A549 (cell line): ENCODE measurements at regions not wholly inside any gene's neighbourhood (a gene's known extent, or its start where the extent isn't known, plus 50 kb on each side); places are given as distances from the start of the nearest gene placed in this dataset.

Source experiments
- ATAC-seq, 2 experiments: fragments of 200-7000 bp in 1 of 2; fragments of >200 bp in 1 of 2; cut with Nextera tagmentation in 1 of 2; cut with Tn5 transposase in 1 of 2; 3 replicates each; pipeline versions ENCODE4 v1.8.0 to v1.9.1; 2018 to 2020; ENCODE audit warnings: mild to moderate bottlenecking in 1 of 2, moderate library complexity in 1 of 2
- CTCF ChIA-PET: fragments of 300-600 bp; sonication (Branson Sonifier 250); formaldehyde crosslinking; extraction: SDS; loops from one replicate; lab custom pipeline; 2021; ENCODE audit warnings: antibody characterized with exemption, inconsistent platforms; lab: Yijun Ruan, JAX
- POLR2A ChIA-PET: fragments of 350-600 bp; formaldehyde crosslinking; extraction: SDS; loops from one replicate; lab custom pipeline; 2021; ENCODE audit warnings: antibody characterized with exemption, inconsistent platforms; lab: Yijun Ruan, JAX
- DNase-seq, 2 experiments: peaks; one replicate each; pipeline versions ENCODE4 v3.0.0 to v3.0.0-alpha.2; 2011 to 2016; ENCODE audit warnings: low read depth in 1 of 2, low spot score in 1 of 2
- FAIRE-seq: peaks from 2 replicates; lab custom pipeline; 2011; peaks lifted over from hg19 to GRCh38; lab: Jason Lieb, UNC
- H3K27ac ChIP-seq, 2 experiments: fragments of >200 bp; sonication (Bioruptor Twin); formaldehyde crosslinking; 3 replicates each; pipeline ENCODE4 v1.5.1; 2016 to 2017
- H3K4me1 ChIP-seq: fragments of >200 bp; sonication (Bioruptor Twin); formaldehyde crosslinking; 3 replicates; pipeline ENCODE4 v1.6.1; 2016
- H3K4me2 ChIP-seq: fragments of >200 bp; sonication (Bioruptor Twin); formaldehyde crosslinking; 3 replicates; pipeline ENCODE4 v1.6.1; 2016
- H3K4me3 ChIP-seq: fragments of >200 bp; sonication (Bioruptor Twin); formaldehyde crosslinking; 3 replicates; pipeline ENCODE4 v1.5.1; 2016
- H3K9me3 ChIP-seq: fragments of >200 bp; sonication (Bioruptor Twin); formaldehyde crosslinking; 3 replicates; pipeline ENCODE4 v1.6.1; 2016
- BHLHE40 ChIP-seq: IDR thresholded peaks from 2 replicates; pipeline ENCODE4 v1.6.1; 2012; ENCODE audit warnings: low read depth, low read length, inconsistent platforms
- CBX2 ChIP-seq: fragments of 200-600 bp; sonication (generic); IDR thresholded peaks from 2 replicates; pipeline ENCODE4 v1.6.1; 2016; ENCODE audit warnings: low read depth, mild to moderate bottlenecking, borderline replicate concordance
- CHD2 ChIP-seq: fragments of 150-350 bp; IDR thresholded peaks from 2 replicates; pipeline ENCODE4 v1.6.1; 2014; ENCODE audit warnings: low read length; ENCODE audit not compliant: partially characterized antibody
- CHD4 ChIP-seq: fragments of 200-600 bp; sonication (generic); IDR thresholded peaks from 2 replicates; pipeline ENCODE4 v1.6.1; 2016; ENCODE audit warnings: antibody characterized with exemption, mild to moderate bottlenecking, borderline replicate concordance
- EHF ChIP-seq: fragments of 250-450 bp; sonication (Bioruptor Pico); IDR thresholded peaks from 2 replicates; pipeline ENCODE4 v1.5.0; 2020; ENCODE audit warnings: mild to moderate bottlenecking
- EP300 ChIP-seq, 2 experiments: fragments of >200 bp; sonication (Bioruptor Twin); formaldehyde crosslinking; IDR thresholded peaks; 2 replicates in 1 of 2; 3 replicates in 1 of 2; pipeline ENCODE4 v1.6.1; 2016 to 2017
- FOXS1 ChIP-seq: fragments of 250-450 bp; sonication (Bioruptor Pico); IDR thresholded peaks from 2 replicates; pipeline ENCODE4 v1.5.0; 2020; ENCODE audit warnings: mild to moderate bottlenecking, moderate library complexity
- HEYL ChIP-seq: fragments of 250-450 bp; sonication (Bioruptor Pico); IDR thresholded peaks from 2 replicates; pipeline ENCODE4 v1.8.0; 2021; ENCODE audit warnings: mild to moderate bottlenecking, moderate library complexity
- HOXB13 ChIP-seq: fragments of 250-450 bp; sonication (Bioruptor Pico); IDR thresholded peaks from 2 replicates; pipeline ENCODE4 v1.5.0; 2020; ENCODE audit warnings: low read depth, mild to moderate bottlenecking, moderate library complexity
- JUNB ChIP-seq: fragments of >200 bp; sonication (Bioruptor Twin); formaldehyde crosslinking; IDR thresholded peaks from 2 replicates; pipeline ENCODE4 v1.6.1; 2016
- KDM5A ChIP-seq: fragments of 200-600 bp; sonication (generic); IDR thresholded peaks from 2 replicates; pipeline ENCODE4 v1.6.1; 2016; ENCODE audit warnings: antibody characterized with exemption, mild to moderate bottlenecking
- MAFK ChIP-seq: fragments of 450-650 bp; IDR thresholded peaks from 2 replicates; pipeline ENCODE4 v1.6.1; 2014; ENCODE audit not compliant: partially characterized antibody
- MYC ChIP-seq: IDR thresholded peaks from 2 replicates; pipeline ENCODE4 v1.6.1; 2012; ENCODE audit warnings: mild to moderate bottlenecking, inconsistent platforms, low read length, improper control_type of control experiment, borderline replicate concordance
- NFE2L2 ChIP-seq: fragments of 150-350 bp; conservative IDR thresholded peaks from 2 replicates; pipeline ENCODE4 v1.6.1; 2014; ENCODE audit warnings: low read length
- NPAS2 ChIP-seq: fragments of 250-450 bp; sonication (Bioruptor Pico); IDR thresholded peaks from 2 replicates; pipeline ENCODE4 v1.8.0; 2022; ENCODE audit warnings: mild to moderate bottlenecking, moderate library complexity, borderline replicate concordance
- POLR2A ChIP-seq: IDR thresholded peaks from 2 replicates; pipeline ENCODE4 v1.6.1; 2012; ENCODE audit warnings: mild to moderate bottlenecking, low read length
- POLR2AphosphoS2 ChIP-seq: conservative IDR thresholded peaks from 2 replicates; pipeline ENCODE4 v1.6.1; 2012; ENCODE audit warnings: low read length, improper control_type of control experiment, inconsistent platforms
- RARB ChIP-seq: fragments of 250-450 bp; sonication (Bioruptor Pico); IDR thresholded peaks from 2 replicates; pipeline ENCODE4 v1.8.0; 2021; ENCODE audit warnings: mild to moderate bottlenecking, moderate library complexity
- RFX5 ChIP-seq: fragments of 450-650 bp; IDR thresholded peaks from 2 replicates; pipeline ENCODE4 v1.7.1; 2014; ENCODE audit warnings: antibody characterized with exemption, mild to moderate bottlenecking, moderate library complexity
- SMC3 ChIP-seq: fragments of >200 bp; sonication (Bioruptor Twin); formaldehyde crosslinking; IDR thresholded peaks from 3 replicates; pipeline ENCODE4 v1.6.1; 2018; ENCODE audit warnings: inconsistent platforms
- ZNF302 ChIP-seq: fragments of 250-450 bp; sonication (Bioruptor Pico); IDR thresholded peaks from 2 replicates; pipeline ENCODE4 v1.9.0; 2021; ENCODE audit warnings: inconsistent platforms, mild to moderate bottlenecking, moderate library complexity
- WGBS: methylation state at CpG from one replicate; pipeline ENCODE4 v1.1.6; 2017; ENCODE audit errors: missing lambda C conversion rate; 5-methylcytosine and 5-hydroxymethylcytosine counted together
- TF ChIP-seq, protein P1 (sequence below): IDR thresholded peaks from 2 replicates; pipeline ENCODE4 v1.6.1; 2012
- TF ChIP-seq, protein P2 (sequence below): fragments of 250-450 bp; sonication (Bioruptor Pico); IDR thresholded peaks from 2 replicates; pipeline ENCODE4 v1.5.0; 2020; ENCODE audit warnings: low read depth, mild to moderate bottlenecking, moderate library complexity
- TF ChIP-seq, protein P3 (sequence below): fragments of >200 bp; sonication (Bioruptor Twin); formaldehyde crosslinking; IDR thresholded peaks from 3 replicates; pipeline ENCODE4 v1.6.1; 2016
- TF ChIP-seq, protein P4 (sequence below): fragments of 200-600 bp; sonication (generic); IDR thresholded peaks from 2 replicates; pipeline ENCODE4 v1.6.1; 2016; ENCODE audit warnings: antibody characterized with exemption, mild to moderate bottlenecking, moderate library complexity
- TF ChIP-seq, protein P5 (sequence below): IDR thresholded peaks from 2 replicates; pipeline ENCODE4 v1.6.1; 2012; ENCODE audit warnings: low read depth, borderline replicate concordance
- TF ChIP-seq, protein P6 (sequence below): fragments of >200 bp; sonication (Bioruptor Twin); formaldehyde crosslinking; IDR thresholded peaks from 2 replicates; pipeline ENCODE4 v1.6.1; 2016
- TF ChIP-seq, protein P7 (sequence below): fragments of 150-350 bp; IDR thresholded peaks from 2 replicates; pipeline ENCODE4 v1.6.1; 2014; ENCODE audit warnings: low read depth, mild to moderate bottlenecking, low read length

DNA sequence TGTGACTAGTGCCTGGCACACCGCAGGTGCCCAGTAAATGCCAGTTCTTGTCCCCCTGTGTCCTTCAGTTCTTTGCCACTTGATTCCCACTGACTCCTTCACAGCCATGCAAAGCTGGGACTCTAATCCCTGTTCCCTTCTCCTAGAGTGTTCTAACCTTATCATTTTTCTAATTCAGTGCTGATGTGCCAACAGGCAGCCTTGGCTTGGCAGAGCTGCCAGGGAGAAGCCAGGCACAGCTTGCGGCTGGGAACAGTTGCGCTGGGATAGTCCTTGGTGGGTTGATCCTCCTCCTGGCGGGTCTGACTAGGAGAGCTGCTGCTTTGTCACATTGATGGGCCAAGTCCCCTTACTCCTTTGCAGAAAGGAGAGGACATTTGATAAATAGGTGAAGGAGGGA is 654.2 kb downstream of the HS3ST4 start:
- CTCF ChIA-PET, result interaction anchor here (0.6 to 1.2 kb wide), 2 partner anchors 9 to 508 kb away, joined by 3 read pairs; no protein-coding TSS in a partner anchor
- no peak for ATAC-seq

DNA sequence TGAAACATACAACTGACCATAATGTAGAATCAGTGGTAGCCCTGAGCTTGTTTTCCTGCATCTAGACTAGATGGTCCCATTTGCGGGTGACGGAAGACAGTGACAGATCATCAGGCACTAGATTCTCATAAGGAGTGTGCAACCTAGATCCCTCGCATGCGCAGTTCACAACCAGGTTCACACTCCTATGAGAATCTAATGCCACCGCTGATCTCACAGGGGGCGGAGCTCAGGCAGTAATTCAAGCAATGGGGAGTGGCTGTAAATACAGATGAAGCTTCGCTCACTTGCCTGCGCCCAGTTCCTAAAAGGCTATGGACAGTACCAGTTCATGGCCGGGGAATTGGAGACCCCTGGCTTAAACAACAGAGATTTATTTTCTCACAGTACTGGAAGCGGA is 656.3 kb downstream of the HS3ST4 start:
- Histone ChIP-seq H3K4me1 (no peaks in the 10 kb centered on the region), H3K27ac (no peak overlapping the region), H3K4me2 (no peak overlapping the region), H3K9me3 (no peaks in the 10 kb centered on the region), H3K4me3 (no peak overlapping the region)
- whole genome bisulfite sequencing, result 46% methylated on average over 10 of the region's 10 CpGs
- TF ChIP-seq RARB, result no peak
- TF ChIP-seq, protein P1, sequence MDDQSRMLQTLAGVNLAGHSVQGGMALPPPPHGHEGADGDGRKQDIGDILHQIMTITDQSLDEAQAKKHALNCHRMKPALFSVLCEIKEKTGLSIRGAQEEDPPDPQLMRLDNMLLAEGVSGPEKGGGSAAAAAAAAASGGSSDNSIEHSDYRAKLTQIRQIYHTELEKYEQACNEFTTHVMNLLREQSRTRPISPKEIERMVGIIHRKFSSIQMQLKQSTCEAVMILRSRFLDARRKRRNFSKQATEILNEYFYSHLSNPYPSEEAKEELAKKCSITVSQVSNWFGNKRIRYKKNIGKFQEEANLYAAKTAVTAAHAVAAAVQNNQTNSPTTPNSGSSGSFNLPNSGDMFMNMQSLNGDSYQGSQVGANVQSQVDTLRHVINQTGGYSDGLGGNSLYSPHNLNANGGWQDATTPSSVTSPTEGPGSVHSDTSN, result no peak
- TF ChIP-seq JUNB, result no peak
- TF ChIP-seq, protein P2, sequence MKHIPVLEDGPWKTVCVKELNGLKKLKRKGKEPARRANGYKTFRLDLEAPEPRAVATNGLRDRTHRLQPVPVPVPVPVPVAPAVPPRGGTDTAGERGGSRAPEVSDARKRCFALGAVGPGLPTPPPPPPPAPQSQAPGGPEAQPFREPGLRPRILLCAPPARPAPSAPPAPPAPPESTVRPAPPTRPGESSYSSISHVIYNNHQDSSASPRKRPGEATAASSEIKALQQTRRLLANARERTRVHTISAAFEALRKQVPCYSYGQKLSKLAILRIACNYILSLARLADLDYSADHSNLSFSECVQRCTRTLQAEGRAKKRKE (CRISPR knock-in tag), result no peak
- TF ChIP-seq, protein P3, sequence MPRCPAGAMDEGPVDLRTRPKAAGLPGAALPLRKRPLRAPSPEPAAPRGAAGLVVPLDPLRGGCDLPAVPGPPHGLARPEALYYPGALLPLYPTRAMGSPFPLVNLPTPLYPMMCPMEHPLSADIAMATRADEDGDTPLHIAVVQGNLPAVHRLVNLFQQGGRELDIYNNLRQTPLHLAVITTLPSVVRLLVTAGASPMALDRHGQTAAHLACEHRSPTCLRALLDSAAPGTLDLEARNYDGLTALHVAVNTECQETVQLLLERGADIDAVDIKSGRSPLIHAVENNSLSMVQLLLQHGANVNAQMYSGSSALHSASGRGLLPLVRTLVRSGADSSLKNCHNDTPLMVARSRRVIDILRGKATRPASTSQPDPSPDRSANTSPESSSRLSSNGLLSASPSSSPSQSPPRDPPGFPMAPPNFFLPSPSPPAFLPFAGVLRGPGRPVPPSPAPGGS, result no peak
- TF ChIP-seq, protein P4, sequence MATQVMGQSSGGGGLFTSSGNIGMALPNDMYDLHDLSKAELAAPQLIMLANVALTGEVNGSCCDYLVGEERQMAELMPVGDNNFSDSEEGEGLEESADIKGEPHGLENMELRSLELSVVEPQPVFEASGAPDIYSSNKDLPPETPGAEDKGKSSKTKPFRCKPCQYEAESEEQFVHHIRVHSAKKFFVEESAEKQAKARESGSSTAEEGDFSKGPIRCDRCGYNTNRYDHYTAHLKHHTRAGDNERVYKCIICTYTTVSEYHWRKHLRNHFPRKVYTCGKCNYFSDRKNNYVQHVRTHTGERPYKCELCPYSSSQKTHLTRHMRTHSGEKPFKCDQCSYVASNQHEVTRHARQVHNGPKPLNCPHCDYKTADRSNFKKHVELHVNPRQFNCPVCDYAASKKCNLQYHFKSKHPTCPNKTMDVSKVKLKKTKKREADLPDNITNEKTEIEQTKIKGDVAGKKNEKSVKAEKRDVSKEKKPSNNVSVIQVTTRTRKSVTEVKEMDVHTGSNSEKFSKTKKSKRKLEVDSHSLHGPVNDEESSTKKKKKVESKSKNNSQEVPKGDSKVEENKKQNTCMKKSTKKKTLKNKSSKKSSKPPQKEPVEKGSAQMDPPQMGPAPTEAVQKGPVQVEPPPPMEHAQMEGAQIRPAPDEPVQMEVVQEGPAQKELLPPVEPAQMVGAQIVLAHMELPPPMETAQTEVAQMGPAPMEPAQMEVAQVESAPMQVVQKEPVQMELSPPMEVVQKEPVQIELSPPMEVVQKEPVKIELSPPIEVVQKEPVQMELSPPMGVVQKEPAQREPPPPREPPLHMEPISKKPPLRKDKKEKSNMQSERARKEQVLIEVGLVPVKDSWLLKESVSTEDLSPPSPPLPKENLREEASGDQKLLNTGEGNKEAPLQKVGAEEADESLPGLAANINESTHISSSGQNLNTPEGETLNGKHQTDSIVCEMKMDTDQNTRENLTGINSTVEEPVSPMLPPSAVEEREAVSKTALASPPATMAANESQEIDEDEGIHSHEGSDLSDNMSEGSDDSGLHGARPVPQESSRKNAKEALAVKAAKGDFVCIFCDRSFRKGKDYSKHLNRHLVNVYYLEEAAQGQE, result no peak
- no peak for TF ChIP-seq NFE2L2
- no peak for TF ChIP-seq CHD4
- no peak for TF ChIP-seq CBX2
- TF ChIP-seq CHD2, result no peak
- no peak for TF ChIP-seq NPAS2 (CRISPR knock-in tag)
- TF ChIP-seq EP300 (IDR thresholded peaks at IDR 0.05), result no peak
- TF ChIP-seq MAFK, result no peak
- TF ChIP-seq, protein P5, sequence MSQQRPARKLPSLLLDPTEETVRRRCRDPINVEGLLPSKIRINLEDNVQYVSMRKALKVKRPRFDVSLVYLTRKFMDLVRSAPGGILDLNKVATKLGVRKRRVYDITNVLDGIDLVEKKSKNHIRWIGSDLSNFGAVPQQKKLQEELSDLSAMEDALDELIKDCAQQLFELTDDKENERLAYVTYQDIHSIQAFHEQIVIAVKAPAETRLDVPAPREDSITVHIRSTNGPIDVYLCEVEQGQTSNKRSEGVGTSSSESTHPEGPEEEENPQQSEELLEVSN, result no peak
- TF ChIP-seq KDM5A, result no peak
- TF ChIP-seq, protein P6, sequence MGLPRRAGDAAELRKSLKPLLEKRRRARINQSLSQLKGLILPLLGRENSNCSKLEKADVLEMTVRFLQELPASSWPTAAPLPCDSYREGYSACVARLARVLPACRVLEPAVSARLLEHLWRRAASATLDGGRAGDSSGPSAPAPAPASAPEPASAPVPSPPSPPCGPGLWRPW, result no peak
- DNase-seq, result no peak
- no peak for ATAC-seq
- ChIA-PET CTCF (no interaction called here), POLR2A (no interaction called here)
- FAIRE-seq, result no peak

More for the DNA sequence above, 654.2 kb downstream of the HS3ST4 start:
- Histone ChIP-seq H3K9me3 (no peaks in the 10 kb centered on the region), H3K4me1 (no peaks in the 10 kb centered on the region), H3K4me3 (no peak overlapping the region), H3K27ac (no peak overlapping the region), H3K4me2 (no peak overlapping the region)
- TF ChIP-seq, protein P7, sequence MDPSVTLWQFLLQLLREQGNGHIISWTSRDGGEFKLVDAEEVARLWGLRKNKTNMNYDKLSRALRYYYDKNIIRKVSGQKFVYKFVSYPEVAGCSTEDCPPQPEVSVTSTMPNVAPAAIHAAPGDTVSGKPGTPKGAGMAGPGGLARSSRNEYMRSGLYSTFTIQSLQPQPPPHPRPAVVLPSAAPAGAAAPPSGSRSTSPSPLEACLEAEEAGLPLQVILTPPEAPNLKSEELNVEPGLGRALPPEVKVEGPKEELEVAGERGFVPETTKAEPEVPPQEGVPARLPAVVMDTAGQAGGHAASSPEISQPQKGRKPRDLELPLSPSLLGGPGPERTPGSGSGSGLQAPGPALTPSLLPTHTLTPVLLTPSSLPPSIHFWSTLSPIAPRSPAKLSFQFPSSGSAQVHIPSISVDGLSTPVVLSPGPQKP, result no peak
- TF ChIP-seq BHLHE40 (no peak), HOXB13 (CRISPR knock-in tag) (no peak), POLR2AphosphoS2 (no peak), RFX5 (no peak), FOXS1 (CRISPR knock-in tag) (no peak), EHF (CRISPR knock-in tag) (no peak), HEYL (CRISPR knock-in tag) (no peak), SMC3 (no peak), ZNF302 (no peak), MYC (no peak), POLR2A (no peak)
- TF ChIP-seq, protein P1, result no peak
- TF ChIP-seq, protein P5, result no peak
- FAIRE-seq (no peak), DNase-seq (no peak)
- POLR2A ChIA-PET, result no interaction called here
- 13% methylated on average over 4 of the region's 4 CpGs for WGBS
